Activated T-cell treated with anti-CD3 and anti-CD28 coated beads, Interleukin-2, amount 50 U/mL, for 24 hours (primary cell): ENCODE measurements at regions not wholly inside any gene's neighbourhood (a gene's known extent, or its start where the extent isn't known, plus 50 kb on each side); places are given as distances from the start of the nearest gene placed in this dataset.
"Not testable (repeated sequence)": the region's sequence is repeated elsewhere in the genome, so short reads cannot be mapped to it uniquely, and the experiment has no call there.

Experiments
- DNase-seq: peaks from one replicate; pipeline ENCODE4 v3.0.0-alpha.2; 2020
- H3K27ac Mint-ChIP-seq: 2 replicates; pipeline ENCODE4 v1.8.0; 2020; ENCODE audit warnings: mild to moderate bottlenecking, mixed read lengths
- H3K27me3 Mint-ChIP-seq: 2 replicates; pipeline ENCODE4 v1.8.0; 2020; ENCODE audit warnings: mixed read lengths
- H3K36me3 Mint-ChIP-seq: 2 replicates; pipeline ENCODE4 v1.8.0; 2020; ENCODE audit warnings: low read depth, mixed read lengths
- H3K4me1 Mint-ChIP-seq: 2 replicates; pipeline ENCODE4 v1.8.0; 2020; ENCODE audit warnings: low read depth, mixed read lengths
- H3K4me3 Mint-ChIP-seq: 2 replicates; pipeline ENCODE4 v1.8.0; 2020; ENCODE audit warnings: mild to moderate bottlenecking, moderate library complexity, mixed read lengths
- H3K9me3 Mint-ChIP-seq: 2 replicates; pipeline ENCODE4 v1.8.0; 2020; ENCODE audit warnings: mixed read lengths

GRCh38 chr2:60246583-60246982 lies 306.9 kb downstream of the BCL11A start:
- peaks cover 4% of the 10 kb centered on the region for H3K27me3 Mint-ChIP-seq
- H3K9me3 Mint-ChIP-seq: no peaks in the 10 kb centered on the region
- H3K36me3 Mint-ChIP-seq: no peaks in the 10 kb centered on the region
- no peak for DNase-seq
- H3K27ac Mint-ChIP-seq: no peak overlapping the region
- no peak overlapping the region for H3K4me3 Mint-ChIP-seq
- no peaks in the 10 kb centered on the region for H3K4me1 Mint-ChIP-seq

DNA sequence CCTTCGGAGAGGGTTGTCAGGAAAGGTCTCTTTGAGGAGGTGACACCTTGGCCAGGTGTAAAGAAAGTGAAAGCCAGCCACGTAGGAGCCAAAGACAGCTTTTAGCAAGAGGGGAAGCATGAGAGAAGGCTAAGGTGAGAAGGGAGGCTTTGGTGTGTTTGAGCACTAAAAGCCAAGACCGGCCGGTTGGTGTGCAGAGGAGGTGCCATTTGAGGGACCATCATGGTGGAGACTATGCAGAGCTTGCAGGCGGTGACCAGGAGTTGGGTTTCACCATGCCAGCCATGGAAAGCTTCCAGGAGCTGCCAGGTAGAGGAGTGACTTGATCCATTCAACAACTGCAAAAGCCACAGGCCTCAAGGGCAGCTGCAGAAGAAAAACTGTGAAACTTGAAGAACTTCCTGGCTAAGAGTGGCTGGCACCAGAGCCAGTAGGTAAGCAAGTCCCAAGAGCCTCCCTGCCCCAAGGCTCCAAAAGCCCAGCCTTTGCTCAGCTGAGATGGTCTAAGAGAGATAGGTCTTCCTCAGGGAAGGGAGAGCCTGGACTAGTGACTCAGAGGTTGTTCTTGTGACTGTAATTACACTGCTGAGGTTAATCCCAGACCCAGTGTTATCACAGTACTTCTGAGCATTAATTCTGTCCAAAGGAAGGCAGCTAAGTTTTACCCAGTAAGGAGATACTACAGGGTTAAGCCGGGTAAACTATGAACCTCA lies 319.0 kb downstream of the BCL11A start:
- H3K4me3 Mint-ChIP-seq: no peak overlapping the region
- no peak overlapping the region for H3K27ac Mint-ChIP-seq
- DNase-seq: no peak
- H3K36me3 Mint-ChIP-seq: no peaks in the 10 kb centered on the region
- H3K9me3 Mint-ChIP-seq: peaks cover 6% of the 10 kb centered on the region
- no peaks in the 10 kb centered on the region for H3K27me3 Mint-ChIP-seq
- H3K4me1 Mint-ChIP-seq: no peaks in the 10 kb centered on the region

DNA sequence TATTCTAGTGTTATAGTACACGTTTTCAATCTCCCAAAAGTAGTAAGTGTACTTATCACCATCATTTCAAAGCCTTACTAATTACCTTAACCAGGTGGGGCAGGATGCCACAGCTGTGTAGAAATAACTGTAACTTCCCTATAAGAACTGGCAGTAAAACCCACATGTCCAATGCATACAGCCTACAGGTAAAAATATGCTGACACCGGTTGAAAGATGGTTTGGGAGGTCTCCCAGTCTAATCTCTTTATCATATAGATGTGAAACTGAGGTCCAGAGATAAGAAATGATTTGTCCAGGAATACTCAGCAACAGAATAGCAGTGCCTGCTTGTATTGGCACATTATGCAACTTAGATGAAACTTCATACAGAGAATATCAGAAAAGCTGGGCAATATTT lies 322.9 kb downstream of the BCL11A start:
- H3K27me3 Mint-ChIP-seq: no peaks in the 10 kb centered on the region
- H3K4me3 Mint-ChIP-seq: no peak overlapping the region
- DNase-seq: no peak
- no peaks in the 10 kb centered on the region for H3K4me1 Mint-ChIP-seq
- H3K27ac Mint-ChIP-seq: no peak overlapping the region
- no peaks in the 10 kb centered on the region for H3K36me3 Mint-ChIP-seq
- H3K9me3 Mint-ChIP-seq: peaks cover 6% of the 10 kb centered on the region

- no peaks in the 10 kb centered on the region for H3K4me1 Mint-ChIP-seq
- H3K9me3 Mint-ChIP-seq: peaks cover 6% of the 10 kb centered on the region
- no peak for DNase-seq
- no peak overlapping the region for H3K4me3 Mint-ChIP-seq
- H3K36me3 Mint-ChIP-seq: no peaks in the 10 kb centered on the region
- H3K27ac Mint-ChIP-seq: no peak overlapping the region
- no peaks in the 10 kb centered on the region for H3K27me3 Mint-ChIP-seq
Measured at GRCh38 chr2:60230037-60230436, 323.4 kb downstream of the BCL11A start.

GRCh38 chr2:60226943-60227342 lies 326.5 kb downstream of the BCL11A start:
- H3K27ac Mint-ChIP-seq: no peak overlapping the region
- H3K9me3 Mint-ChIP-seq: peaks cover 3% of the 10 kb centered on the region
- no peak overlapping the region for H3K4me3 Mint-ChIP-seq
- DNase-seq: no peak
- no peaks in the 10 kb centered on the region for H3K4me1 Mint-ChIP-seq
- no peaks in the 10 kb centered on the region for H3K27me3 Mint-ChIP-seq
- no peaks in the 10 kb centered on the region for H3K36me3 Mint-ChIP-seq

- H3K4me1 Mint-ChIP-seq: no peaks in the 10 kb centered on the region
- H3K27ac Mint-ChIP-seq: no peak overlapping the region
- no peaks in the 10 kb centered on the region for H3K36me3 Mint-ChIP-seq
- no peaks in the 10 kb centered on the region for H3K27me3 Mint-ChIP-seq
- no peak overlapping the region for H3K4me3 Mint-ChIP-seq
- H3K9me3 Mint-ChIP-seq: no peaks in the 10 kb centered on the region
- no peak for DNase-seq
Measured at GRCh38 chr2:60226191-60226590, 327.3 kb downstream of the BCL11A start.

DNA sequence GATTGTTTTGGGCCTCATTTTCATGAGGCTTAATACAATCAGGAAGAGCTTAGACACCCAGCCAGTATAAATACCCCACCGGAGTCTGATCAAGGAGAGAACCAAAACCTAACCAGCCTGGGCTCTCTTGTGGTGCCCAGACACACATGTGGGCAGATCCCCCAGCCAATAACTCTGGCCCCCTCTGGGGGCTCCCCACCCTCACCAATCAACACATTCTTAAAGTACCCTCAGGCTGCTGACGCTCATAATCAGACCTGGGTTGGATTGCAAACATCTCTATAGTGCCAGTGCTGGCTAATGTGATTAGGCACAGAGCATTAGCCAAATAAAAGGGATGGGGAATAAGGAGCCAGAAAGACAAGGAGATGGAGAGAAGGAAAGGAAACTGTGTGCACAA lies 329.6 kb downstream of the BCL11A start:
- Mint-ChIP-seq H3K36me3 (no peaks in the 10 kb centered on the region), H3K4me3 (no peak overlapping the region), H3K27me3 (no peaks in the 10 kb centered on the region), H3K4me1 (no peaks in the 10 kb centered on the region), H3K27ac (no peak overlapping the region), H3K9me3 (no peaks in the 10 kb centered on the region)
- no peak for DNase-seq

DNA sequence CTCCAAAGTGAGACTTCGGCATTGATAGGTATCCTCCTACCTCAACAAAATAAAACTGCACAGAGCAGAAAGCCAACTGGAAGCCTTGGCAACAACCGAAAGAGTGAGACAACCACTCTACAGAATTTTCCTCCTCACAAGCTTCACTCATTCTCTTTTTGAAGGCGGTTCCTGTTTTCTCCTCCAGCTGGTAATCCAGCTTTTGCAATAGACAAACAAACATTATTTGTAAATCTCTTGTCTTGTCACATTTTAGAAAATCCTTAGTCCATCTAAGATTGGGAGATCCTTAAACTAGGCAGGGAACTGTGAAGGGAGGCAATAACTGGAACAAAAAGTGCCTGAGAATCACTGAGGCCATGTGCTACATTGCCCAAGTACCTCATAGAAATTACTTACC lies 332.4 kb downstream of the BCL11A start:
- Mint-ChIP-seq H3K9me3 (no peaks in the 10 kb centered on the region), H3K4me1 (no peaks in the 10 kb centered on the region), H3K27ac (no peak overlapping the region), H3K36me3 (no peaks in the 10 kb centered on the region), H3K27me3 (no peaks in the 10 kb centered on the region), H3K4me3 (no peak overlapping the region)
- no peak for DNase-seq

- Mint-ChIP-seq H3K4me3 (no peak overlapping the region), H3K4me1 (no peaks in the 10 kb centered on the region), H3K36me3 (no peaks in the 10 kb centered on the region), H3K27ac (no peak overlapping the region), H3K9me3 (no peaks in the 10 kb centered on the region), H3K27me3 (no peaks in the 10 kb centered on the region)
- DNase-seq: no peak
Measured at GRCh38 chr2:60219536-60219935, 333.9 kb downstream of the BCL11A start.

DNA sequence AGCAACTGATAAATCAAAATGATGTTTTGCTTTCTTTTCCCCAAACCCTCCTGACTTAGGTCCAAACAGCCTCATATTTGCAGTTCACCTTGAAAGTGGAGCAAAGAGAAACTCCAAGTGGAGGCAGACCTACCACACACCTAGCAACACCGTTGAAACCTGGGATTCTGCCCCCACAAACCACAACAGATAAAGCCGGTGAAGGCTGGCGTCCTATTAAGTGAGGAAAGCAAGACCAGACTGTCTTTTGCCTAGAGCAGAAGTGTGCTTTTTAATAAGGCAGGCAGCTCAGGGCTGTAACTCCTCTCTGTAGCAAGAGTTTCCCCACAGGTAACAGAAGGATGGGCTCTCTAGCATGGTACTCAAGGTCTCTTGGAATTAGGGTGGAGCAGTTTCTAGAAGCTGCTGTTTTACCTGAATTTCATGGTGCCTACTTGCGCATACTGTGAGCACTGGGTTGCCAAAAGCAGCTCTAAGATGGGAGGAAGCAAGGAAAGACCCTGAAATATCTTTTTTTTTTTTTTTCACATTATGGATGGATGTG lies 336.9 kb downstream of the BCL11A start:
- H3K27me3 Mint-ChIP-seq: no peaks in the 10 kb centered on the region
- H3K36me3 Mint-ChIP-seq: no peaks in the 10 kb centered on the region

DNA sequence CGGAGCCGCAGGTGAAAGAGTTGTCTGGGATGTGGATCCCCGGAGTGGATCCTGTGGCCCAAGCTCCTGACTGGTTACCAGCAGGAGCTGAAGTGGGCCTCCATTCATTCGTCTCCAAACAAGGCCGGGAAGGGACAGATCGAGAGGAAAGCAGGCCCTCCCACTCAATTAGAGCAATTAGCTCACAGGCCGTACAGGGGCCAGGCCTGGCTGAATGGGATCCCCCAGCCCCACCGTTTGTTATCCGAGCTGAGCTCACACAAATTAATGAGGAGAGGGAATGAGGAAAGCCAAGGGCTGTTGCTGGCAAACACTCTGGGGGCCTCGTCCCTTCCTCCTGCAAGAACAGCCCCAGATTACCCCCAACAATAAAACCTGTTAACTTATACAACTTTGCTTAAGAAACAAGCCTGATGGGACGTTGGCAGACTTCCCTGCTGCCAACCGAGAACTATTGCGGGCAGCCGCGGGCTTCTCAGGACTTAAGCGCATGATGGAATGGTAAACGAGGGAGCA lies 338.0 kb downstream of the BCL11A start:
- DNase-seq: no peak
- H3K9me3 Mint-ChIP-seq: no peaks in the 10 kb centered on the region
- H3K27ac Mint-ChIP-seq: no peak overlapping the region
- no peaks in the 10 kb centered on the region for H3K36me3 Mint-ChIP-seq
- H3K4me1 Mint-ChIP-seq: no peaks in the 10 kb centered on the region
- no peak overlapping the region for H3K4me3 Mint-ChIP-seq
- H3K27me3 Mint-ChIP-seq: no peaks in the 10 kb centered on the region

More for the DNA sequence above, 336.9 kb downstream of the BCL11A start:
- Mint-ChIP-seq H3K9me3 (no peaks in the 10 kb centered on the region), H3K4me1 (no peaks in the 10 kb centered on the region), H3K4me3 (no peak overlapping the region), H3K27ac (no peak overlapping the region)
- no peak for DNase-seq

DNA sequence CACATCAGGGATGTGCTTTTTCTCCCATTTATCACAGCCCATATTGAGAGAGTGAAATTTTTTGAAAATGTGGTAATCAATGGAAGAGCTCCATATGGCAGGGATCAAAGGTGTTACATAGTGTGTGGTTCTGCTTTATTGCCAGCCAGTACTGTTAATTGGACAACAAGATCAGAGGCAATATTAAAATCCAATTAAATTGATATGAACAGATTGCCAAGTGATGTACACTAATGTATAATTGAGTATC lies 338.9 kb downstream of the BCL11A start:
- H3K27ac Mint-ChIP-seq: no peak overlapping the region
- H3K4me3 Mint-ChIP-seq: no peak overlapping the region
- H3K27me3 Mint-ChIP-seq: no peaks in the 10 kb centered on the region
- no peaks in the 10 kb centered on the region for H3K4me1 Mint-ChIP-seq
- no peaks in the 10 kb centered on the region for H3K9me3 Mint-ChIP-seq
- no peak for DNase-seq
- no peaks in the 10 kb centered on the region for H3K36me3 Mint-ChIP-seq

DNA sequence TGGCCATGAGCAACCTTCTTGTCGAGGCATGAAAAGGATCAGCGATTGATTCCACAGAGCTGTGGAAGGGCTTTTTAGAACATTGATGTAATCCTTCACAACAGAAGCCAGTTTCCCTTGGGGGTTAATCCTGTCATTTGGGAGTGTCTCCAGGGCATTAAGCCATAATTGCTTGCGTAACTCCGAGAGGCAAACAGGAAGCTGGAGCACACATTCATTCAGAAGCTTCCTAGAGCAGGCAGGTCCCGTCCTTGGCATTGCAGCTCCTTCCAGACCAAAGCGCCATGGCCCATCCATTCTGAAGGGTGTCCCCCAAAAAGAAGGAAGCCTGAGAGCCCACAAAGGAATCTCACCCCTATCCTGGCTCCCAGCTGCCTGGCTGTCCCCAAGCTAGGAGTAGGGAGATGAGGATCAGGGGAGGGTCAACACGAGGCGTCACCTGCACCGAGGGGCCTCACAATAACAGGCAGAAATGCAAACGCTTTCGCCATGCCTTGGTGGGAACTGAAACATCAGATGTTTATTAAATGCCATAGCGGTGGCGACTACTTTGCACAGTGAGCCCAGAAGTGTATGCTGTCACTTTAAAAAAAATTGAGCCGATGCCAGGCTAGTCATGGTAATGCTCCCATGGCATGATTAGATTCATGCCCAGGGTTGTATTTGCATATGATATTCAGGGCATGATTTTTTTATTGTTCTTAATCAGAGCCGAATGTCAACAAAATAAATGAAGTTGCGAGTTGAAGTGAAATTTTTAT lies 339.4 kb downstream of the BCL11A start:
- H3K27ac Mint-ChIP-seq: no peak overlapping the region
- no peaks in the 10 kb centered on the region for H3K27me3 Mint-ChIP-seq
- DNase-seq: no peak
- H3K4me3 Mint-ChIP-seq: no peak overlapping the region
- no peaks in the 10 kb centered on the region for H3K9me3 Mint-ChIP-seq
- no peaks in the 10 kb centered on the region for H3K36me3 Mint-ChIP-seq
- H3K4me1 Mint-ChIP-seq: no peaks in the 10 kb centered on the region

DNA sequence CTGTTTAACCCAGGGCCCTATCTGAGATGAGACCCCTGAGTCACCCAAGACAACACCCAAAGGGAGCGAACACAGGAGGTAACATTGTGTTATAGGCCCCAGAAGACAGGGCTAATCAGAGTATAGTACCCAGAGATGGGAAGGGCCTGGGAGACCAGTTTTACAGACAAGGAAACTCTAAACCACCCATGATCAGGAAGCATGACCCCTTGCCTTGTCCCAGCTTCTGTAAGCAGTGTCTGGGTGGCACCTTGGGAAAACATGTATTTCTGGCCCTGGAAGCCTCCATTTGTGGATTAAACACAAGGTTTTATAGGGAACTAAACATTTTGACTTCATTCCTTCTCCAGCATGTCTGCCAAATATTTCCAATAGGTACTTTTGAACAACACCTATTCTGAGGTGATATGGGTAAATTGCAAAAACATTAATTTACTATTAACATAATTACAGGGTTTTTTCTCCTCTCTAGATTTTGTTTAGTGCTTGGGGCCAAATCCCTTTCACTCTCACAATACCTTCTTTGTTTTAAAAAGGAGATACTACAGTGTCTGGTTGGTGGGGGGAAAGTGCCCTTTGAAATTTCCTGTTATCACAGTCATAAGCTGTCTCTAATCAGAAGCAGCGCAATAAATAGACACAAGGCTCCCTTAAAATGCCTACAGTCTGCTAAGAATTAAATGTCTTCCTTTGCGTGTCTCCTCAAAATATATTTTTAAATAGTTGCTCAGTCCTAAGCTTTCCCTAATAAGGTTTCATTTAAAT lies 341.1 kb downstream of the BCL11A start:
- no peaks in the 10 kb centered on the region for H3K4me1 Mint-ChIP-seq
- DNase-seq: no peak
- H3K36me3 Mint-ChIP-seq: no peaks in the 10 kb centered on the region
- H3K27ac Mint-ChIP-seq: no peak overlapping the region
- H3K27me3 Mint-ChIP-seq: no peaks in the 10 kb centered on the region
- no peaks in the 10 kb centered on the region for H3K9me3 Mint-ChIP-seq
- no peak overlapping the region for H3K4me3 Mint-ChIP-seq

- not testable (repeated sequence) for H3K36me3 Mint-ChIP-seq, H3K4me3 Mint-ChIP-seq, H3K27me3 Mint-ChIP-seq, H3K27ac Mint-ChIP-seq, DNase-seq, H3K9me3 Mint-ChIP-seq, H3K4me1 Mint-ChIP-seq
Measured at GRCh38 chr2:60189006-60189405, 364.4 kb downstream of the BCL11A start.
